8988T (cell line): ENCODE measurements at regions not wholly inside any gene's neighbourhood (a gene's known extent, or its start where the extent isn't known, plus 50 kb on each side); places are given as distances from the start of the nearest gene placed in this dataset.
"Not testable (repeated sequence)": the region's sequence is repeated elsewhere in the genome, so short reads cannot be mapped to it uniquely, and the experiment has no call there.

ENCODE experiments used
- DNase-seq: peaks from one replicate; pipeline ENCODE4 v3.0.0; 2011

DNA sequence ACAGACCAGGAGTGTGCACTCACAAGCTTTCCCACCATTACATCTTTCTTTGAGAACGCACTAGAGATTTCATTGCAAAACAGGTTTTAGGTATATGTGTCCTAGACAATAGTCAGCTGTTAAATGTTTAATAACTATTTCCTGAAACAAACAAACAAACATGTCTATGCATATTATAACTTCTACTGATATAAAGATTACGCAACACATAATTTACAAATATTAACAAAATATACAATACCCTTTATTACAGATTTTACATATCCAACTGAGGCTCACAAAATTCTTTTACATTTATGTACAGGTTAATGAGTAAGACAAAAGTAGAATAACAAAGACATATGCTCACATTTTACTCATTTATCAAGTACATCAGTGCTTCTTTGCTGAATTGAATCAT, 1554.0 kb upstream of the PCDH10 start:
- no peak for DNase-seq

DNA sequence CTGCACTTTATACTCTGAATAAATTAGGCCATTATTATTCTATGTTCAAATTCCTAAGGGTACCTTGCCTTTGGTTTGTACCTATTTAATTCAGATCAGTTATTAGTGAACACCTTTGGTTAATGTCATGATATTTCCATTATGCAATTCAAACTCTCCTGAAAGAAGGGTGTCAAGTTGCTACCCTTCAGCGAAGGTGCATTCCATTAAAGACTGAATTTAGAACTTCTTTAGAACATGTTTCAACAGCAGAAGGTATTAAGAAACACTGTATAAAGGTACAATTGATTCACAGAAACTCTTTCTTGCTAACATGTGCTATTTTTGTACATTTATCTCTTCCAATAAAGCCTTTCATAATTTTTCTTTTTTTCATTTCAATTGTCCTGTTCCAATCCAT, 1545.4 kb upstream of the PCDH10 start:
- no peak for DNase-seq

DNA sequence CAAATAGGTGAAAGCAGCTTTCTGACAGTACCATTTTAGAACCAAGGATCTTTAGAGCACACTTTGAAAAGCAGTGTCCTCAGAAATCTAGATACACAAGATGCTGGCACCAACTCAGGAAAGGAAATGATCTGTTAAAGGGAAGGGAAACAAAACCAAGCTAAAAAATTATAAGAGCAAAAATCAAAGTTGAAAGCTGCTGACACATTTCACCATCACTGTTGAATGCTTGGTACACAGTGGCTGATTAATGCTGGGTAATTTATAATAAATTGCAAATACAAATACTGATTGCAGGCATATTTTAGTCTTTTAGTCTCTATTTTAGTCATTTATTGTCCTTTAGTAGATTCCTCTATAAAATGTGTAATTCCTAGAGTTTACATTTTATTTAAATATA, 1540.1 kb upstream of the PCDH10 start:
- DNase-seq, result no peak

DNA sequence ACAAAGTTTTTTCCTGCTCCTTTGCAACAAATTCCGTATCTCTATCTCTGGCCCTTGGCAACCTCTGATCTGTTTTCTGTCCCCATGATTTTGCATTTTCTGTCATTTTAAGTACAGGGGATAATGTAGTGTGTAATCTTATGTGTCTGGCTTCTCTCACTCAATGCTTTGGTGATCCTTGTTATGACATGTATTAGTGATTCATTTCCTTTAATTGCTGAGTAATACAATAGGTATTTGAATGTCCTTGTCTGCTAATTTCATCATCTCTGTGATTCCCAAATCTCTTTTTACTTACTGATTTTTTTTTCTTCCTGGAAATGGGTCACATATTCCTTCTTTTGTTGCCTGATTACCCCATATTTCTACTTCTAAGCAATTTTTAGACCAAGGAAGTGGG, 1538.6 kb upstream of the PCDH10 start:
- not testable (repeated sequence) for DNase-seq

DNA sequence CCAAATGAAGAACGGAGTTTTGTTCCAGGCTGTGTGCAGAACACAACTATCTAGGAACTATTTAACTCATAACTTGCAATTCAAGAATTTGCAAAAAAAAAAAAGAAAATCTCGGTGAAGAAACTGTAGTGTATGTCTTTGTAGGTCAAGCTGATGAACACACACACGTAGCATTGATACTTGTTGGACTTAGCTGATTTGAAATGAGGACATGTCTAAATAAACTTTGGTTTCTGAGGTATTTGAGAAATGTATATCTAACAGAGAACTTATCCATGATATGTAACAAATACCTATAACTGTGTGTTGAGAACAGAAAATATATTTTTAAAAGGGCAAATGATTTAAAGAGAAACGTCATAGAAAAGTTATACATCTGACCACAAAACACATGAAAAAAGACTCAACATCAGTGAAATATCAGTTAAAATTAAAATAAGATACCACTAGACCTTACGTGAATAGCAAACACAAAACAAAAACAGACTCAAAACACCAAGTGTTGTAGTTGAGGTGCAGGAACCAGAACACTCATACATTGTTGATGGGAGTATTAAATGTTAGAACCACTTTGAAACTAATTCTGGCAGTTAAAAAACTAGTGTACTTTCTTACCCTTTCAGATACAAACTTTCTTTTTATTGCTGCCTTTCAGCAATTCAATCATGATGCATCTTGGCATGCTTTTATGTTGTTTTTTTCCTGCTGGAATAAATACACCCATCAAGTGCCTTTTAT, 1535.8 kb upstream of the PCDH10 start:
- DNase-seq, result no peak

DNA sequence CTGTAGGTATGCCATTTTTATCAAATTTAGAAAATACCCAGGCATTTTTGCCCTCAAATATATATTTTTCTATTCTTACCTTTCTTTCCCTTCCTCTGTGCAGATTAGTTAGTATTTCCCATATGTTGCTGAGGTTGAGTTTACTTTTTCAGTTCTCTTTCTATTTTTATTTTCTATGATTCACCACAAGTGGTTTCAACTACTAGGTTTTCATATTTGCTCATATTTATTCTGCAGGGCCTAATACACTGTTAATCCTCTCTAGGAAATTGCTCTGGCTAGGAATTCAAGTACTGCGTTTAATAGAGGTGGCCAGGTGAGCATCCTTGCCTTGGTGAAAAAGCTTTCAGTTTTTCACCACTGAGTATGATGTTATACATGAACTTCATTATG, 1535.3 kb upstream of the PCDH10 start:
- DNase-seq, result no peak

DNA sequence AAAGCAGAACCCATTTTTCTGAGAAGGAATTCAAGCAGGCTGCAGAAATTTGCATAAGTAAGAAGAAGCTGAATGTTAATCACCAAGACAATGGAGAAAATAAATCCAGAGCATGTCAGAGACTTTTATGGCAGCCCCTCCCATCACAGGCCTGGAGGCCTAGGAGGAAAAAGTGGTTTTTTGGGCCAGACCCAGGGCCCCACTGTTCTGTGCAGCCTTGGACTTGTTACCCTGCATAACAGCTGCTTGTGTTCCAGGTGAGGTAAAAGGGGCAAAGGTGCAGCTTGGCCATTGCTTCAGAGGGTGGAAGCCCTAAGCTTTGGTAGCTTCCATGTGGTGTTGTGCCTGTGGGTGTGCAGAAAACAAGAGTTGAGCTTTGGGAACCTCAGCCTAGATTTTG, 1516.2 kb upstream of the PCDH10 start:
- no peak for DNase-seq

DNA sequence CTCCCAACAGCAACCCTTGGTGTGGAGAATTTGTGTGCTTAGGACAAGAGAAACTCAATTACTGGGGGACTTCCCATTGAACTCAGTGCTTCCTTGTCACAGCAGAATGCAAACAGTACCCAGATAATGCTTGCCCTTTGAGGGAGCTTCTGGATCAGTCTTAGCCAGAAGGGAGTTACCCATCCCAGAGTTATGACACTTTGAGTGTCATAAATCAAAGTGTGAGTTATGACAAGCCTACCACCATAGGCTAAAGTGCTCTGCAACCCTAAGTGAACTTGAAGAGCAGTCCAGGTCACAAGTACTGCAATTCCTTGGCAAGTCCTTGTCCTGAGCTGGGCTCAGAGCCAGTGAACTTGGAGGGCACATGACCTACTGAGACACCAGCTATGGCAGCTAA, 1513.9 kb upstream of the PCDH10 start:
- no peak for DNase-seq

DNA sequence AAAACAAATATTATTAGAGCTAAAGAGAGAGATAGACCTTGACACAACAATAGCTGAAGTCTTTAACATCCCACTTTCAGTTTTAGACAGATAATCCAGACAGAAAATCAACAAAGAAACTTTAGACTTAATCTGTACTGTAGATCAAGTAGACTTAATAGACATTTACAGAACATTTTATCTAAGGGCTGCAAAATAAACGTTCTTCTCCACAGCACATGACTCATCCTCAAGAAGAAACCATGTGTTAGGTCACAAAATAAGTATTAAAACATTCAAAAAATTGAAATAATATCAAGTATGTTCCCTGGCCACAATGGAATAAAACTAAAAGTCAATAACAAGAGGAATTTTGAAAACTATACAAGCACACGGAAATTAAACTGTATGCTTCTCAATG, 1510.3 kb upstream of the PCDH10 start:
- no peak for DNase-seq

DNA sequence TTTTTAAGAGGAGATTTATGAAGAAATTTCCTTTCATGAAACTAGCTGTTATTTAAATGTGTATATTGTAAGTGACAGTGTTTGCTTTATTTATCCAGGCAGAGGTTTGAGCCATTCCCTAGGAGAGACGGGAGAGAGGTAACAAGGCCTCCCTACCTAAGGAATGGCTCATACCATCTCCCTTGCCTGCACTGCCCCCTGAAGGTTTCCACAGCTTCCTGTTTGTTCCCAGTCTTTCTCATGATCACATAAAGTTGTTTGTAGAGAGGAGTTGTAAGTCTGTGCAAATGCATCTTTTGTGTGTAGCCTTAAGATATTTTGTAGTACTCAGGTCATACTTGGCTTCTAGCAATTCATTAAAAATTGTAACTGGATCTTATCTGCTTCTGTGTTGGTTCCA, 1504.5 kb upstream of the PCDH10 start:
- DNase-seq, result no peak

DNA sequence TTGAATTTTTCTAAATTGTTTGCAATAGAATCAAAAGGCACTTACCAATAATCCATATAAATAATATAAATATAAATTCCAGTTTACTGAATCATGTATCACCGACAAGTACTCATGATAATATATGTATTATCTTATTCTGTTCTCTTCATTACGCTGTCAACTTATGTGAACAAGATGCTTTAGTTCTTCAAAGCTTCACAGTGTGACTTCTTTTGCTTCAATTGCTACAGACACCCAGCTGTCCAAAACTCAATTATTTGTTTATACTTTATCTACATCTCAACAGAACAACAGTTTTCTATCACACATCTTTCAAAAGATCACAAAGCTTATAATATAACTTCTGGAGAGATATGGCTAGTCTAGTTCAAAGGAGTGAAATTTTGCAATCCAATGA, 1499.9 kb upstream of the PCDH10 start:
- no peak for DNase-seq

DNA sequence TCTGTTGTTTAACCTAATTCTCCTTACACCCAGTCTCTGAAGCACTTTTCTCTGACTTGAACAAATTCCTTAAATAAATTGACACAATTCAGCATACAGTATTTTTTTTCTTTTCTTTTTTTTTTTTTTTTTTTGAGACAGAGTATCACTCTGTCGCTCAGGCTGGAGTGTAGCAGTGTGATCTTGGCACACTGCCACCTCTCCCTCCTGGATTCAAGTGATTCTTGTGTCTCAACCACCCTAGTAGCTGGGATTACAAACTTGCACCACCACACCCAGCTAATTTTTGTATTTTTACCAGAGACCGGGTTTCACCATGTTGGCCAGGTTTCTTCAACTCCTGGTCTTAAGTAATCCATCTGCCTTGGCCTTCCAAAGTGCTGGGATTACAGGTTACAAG, 1498.1 kb upstream of the PCDH10 start:
- no peak for DNase-seq

DNA sequence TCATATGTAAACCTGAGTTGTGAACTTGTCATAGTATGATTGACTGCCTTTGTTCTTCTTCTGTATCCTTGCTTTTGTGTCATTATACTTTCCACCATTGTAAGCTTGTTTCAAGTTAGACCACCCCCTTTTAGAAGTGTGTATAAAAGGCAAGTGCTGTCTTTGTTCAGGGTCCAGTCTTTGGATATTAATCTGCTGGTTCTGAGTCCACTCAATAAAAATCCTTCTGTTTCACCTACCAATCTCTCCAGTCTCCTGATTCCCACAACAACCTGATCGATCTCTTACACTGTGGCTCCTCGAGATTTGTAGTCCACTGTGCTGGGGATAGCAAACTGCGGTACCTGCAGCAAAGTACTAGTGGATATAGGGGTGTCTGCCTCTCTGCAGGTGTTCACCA, 1465.8 kb upstream of the PCDH10 start:
- DNase-seq, result not testable (repeated sequence)

DNA sequence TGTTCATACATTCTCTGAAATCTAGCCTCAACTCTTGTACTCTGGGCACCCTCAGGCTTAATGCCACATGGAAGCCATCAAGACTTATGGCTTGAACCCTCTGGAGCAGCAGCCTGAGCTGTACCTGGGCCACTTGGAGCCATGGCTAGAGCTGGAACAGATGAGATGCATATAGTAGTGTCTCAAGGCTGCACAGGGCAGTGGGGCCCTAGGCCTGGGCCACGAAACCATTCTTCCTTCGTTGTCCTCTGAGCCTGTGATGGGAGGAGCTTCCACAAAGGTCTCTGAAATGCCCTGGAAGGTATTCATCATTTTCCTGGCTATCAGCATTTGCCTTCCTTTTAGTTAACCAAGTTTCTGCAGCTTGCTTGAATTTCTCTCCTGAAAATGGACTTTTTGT, 1427.2 kb upstream of the PCDH10 start:
- no peak for DNase-seq

DNA sequence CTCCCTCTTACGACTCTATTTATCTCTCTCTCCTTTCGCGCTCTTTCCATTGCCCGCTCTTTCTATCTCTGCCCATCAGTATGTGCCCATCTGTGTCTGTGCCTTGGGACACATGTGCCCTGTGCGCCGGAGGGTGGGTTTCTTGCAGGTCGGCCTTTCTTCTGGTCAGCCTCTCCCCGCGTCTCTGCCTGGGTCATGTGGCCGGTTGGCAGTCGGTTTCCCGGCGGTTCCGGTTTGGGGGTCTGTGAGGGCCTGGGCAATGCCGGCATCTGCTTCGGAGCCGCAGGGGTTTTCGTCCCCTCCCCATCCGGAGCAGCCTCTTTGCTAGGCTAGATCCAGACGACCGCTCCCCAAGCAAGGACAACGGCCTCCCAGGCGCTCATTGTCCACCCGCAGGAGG, 1426.0 kb upstream of the PCDH10 start:
- DNase-seq, result not testable (repeated sequence)

DNA sequence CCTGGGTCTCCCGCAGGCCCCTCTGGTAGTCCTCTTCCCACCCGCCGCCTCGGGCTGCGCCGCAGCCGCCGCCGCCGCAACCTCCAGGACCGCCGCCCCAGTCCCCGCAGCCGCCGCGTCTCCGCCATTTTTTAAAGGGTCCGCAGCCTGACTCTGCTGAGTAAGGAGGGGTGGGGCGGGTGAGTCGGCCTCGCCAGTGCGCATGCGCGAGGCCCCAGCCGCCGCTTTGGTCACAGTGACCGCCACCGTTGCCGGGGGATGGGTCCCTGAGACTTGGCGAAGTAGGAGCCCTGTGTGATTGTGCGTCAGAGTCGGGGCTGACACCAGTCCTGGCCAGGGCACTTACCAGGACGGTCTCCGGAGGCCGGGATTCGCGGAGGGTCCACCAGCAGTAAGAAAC, 1424.2 kb upstream of the PCDH10 start:
- not testable (repeated sequence) for DNase-seq

DNA sequence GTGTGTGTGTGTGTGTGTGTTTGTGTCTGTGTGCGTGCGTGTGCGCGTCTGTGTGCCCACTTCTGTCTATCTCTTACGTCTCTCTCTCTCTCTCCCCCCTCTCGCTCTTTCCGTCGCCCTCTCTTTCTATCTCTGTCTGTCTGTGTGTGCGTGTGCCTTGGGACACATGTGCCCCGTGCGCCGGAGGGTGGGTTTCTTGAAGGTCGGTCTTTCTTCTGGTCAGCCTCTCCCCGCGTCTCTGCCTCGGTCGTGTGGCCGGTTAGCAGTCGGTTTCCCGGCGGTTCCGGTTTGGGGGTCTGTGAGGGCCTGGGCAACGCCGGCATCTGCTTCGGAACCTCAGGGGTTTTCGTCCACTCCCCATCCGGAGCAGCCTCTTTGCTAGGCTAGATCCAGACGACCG, 1423.6 kb upstream of the PCDH10 start:
- not testable (repeated sequence) for DNase-seq

DNA sequence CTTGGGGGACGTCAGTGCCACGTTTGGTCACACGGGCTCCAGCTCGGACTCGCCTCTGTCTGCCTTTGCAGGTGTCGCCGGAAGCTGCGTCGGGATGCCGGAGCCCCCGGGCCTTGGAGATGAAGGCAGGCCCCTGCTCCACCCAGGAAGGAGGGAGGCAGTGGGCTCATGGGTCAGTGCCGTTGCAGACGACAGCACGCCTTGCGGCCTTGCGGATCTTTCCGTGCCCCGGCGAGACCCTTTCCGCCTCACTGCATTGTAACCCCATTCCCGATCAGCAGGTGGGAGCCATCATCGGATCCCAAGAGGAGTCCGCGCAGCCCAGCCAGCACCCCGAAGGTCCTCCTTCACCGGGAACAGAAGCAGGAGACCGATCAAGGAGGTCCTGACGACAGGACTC, 1422.2 kb upstream of the PCDH10 start:
- DNase-seq, result not testable (repeated sequence)

DNA sequence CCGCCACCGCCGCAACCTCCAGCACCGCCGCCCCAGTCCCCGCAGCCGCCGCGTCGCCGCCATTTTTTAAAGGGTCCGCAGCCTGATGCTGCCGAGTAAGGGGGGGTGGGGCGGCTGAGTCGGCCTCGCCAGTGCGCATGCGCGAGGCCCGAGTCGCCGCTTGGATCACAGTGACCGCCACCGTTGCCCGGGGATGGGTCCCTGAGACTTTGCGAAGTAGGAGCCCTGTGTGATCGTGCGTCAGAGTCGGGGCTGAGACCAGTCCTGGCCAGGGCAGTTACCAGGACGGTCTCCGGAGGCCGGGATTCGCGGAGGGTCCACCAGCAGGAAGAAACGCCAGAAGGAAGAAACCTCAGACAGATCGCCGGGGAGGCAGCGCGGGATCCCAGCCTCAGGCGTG, 1421.7 kb upstream of the PCDH10 start:
- not testable (repeated sequence) for DNase-seq

DNA sequence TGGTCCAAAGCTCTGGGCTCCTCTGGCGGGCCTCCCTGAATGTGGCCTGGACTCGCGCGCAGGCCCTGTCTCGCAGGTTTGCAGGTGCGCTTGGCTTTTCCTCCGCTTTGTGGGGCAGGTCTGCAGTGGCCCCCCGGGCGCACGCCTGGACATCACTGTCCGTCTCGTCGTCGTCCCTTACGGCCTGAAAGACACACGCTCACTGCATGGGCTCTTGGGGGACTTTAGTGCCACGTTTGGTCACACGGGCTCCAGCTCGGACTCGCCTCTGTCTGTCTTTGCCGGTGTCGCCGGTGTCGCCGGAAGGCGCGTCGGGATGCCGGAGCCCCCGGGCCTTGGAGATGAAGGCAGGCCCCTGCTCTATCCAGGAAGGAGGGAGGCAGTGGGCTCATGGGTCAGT, 1419.9 kb upstream of the PCDH10 start:
- not testable (repeated sequence) for DNase-seq

DNA sequence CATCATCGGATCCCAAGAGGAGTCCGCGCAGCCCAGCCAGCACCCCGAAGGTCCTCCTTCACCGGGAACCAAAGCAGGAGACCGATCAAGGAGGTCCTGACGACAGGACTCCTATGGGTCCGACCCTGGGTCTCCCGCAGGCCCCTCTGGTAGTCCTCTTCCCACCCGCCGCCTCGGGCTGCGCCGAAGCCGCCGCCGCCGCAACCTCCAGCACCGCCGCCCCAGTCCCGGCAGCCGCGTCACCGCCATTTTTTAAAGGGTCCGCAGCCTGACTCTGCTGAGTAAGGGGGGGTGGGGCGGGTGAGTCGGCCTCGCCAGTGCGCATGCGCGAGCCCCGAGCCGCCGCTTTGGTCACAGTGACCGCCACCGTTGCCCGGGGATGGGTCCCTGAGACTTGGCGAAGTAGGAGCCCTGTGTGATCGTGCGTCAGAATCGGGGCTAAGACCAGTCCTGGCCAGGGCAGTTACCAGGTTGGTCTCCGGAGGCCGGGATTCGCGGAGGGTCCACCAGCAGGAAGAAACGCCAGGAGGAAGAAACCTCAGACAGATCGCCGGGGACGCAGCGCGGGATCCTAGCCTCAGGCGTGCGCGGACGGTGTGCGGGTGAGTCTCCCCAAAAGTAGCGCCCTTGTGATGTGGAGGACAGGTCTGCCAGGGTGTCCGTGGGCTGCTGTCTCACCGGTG, 1419.2 kb upstream of the PCDH10 start:
- not testable (repeated sequence) for DNase-seq

DNA sequence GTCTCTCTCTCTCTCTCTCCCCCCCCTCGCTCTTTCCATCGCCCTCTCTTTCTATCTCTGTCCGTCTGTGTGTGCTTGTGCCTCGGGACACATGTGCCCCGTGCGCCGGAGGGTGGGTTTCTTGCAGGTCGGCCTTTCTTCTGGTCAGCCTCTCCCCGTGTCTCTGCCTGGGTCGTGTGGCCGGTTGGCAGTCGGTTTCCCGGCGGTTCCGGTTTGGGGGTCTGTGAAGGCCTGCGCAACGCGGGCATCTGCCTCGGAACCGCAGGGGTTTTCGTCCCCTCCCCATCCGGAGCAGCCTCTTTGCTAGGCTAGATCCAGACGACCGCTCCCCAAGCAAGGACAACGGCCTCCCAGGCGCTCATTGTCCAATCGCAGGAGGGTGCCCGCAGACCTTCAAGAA, 1418.5 kb upstream of the PCDH10 start:
- not testable (repeated sequence) for DNase-seq

DNA sequence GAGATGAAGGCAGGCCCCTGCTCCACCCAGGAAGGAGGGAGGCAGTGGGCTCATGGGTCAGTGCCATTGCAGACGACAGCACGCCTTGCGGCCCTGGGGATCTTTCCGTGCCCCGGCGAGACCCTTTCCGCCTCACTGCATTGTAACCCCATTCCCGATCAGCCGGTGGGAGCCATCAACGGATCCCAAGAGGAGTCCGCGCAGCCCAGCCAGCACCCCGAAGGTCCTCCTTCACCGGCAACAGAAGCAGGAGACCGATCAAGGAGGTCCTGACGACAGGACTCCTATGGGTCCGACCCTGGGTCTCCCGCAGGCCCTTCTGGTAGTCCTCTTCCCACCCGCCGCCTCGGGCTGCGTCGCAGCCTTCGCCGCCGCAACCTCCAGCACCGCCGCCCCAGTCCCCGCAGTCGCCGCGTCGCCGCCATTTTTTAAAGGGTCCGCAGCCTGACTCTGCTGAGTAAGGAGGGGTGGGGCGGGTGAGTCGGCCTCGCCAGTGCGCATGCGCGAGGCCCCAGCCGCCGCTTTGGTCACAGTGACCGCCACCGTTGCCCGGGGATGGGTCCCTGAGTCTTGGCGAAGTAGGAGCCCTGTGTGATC, 1417.0 kb upstream of the PCDH10 start:
- not testable (repeated sequence) for DNase-seq

DNA sequence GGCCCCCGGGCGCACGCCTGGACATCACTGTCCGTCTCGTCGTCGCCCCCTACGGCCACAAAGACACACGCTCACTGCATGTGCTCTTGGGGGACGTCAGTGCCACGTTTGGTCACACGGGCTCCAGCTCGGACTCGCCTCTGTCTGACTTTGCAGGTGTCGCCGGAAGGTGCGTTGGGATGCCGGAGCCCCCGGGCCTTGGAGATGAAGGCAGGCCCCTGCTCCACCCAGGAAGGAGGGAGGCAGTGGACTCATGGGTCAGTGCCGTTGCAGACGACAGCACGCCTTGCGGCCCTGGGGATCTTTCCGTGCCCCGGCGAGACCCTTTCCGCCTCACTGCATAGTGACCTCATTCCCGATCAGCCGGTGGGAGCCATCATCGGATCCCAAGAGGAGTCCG, 1414.8 kb upstream of the PCDH10 start:
- DNase-seq, result not testable (repeated sequence)
